Heart left ventricle (tissue), 13 donors: ENCODE measurements at regions not wholly inside any gene's neighbourhood (a gene's known extent, or its start where the extent isn't known, plus 50 kb on each side); places are given as distances from the start of the nearest gene placed in this dataset.

ENCODE experiments used
- POLR2A ChIP-seq, 2 donors: fragments of 450-650 bp; IDR thresholded peaks; one replicate each; pipeline ENCODE4 v1.6.1; 2017; ENCODE audit warnings: antibody characterized with exemption in 2 of 2, mild to moderate bottlenecking in 2 of 2, moderate library complexity in 2 of 2
- TF ChIP-seq, protein P1 (sequence below), 12 donors: fragments of 200-600 bp; sonication (generic) in 4 of 12; IDR thresholded peaks; one replicate each; pipeline versions ENCODE4 v1.5.0 to v1.8.0; 2018 to 2022; ENCODE audit warnings: antibody characterized with exemption in 12 of 12, mild to moderate bottlenecking in 5 of 12
- donor health status: ischemic (EF 13 %, LVEDD 7.1; RV severe dilation, severe dysfunction).
- donor health status: DM: no; HTN: yes; CAD: no.
- donor health status: DM: no; HTN: no; CAD: no.
- donor health status: ischemic (EF 25% LVEDD 6.9; RV normal size, moderate dysfunction).
- donor health status: ischemic (EF 25% LVEDD 5.7; RV mildly dilated, moderate dysfunction).
- donor health status: ischemic (EF 35%, LVEDD 5.7; RV mildly dilated, moderate dysfunction).
- donor health status: nonischemic (EF 11% LVEDD 7.7; RV severe dilation, severe dysfunction).
- donor health status: DM: yes; HTN: yes; CAD: no.
- donor health status: PGD.
- donor health status: ischemic (EF 29% LVEDD 5.4; RV normal size, mild dysfunction).
- donor health status: nonischemic (EF 23%, LVEDD 6.1; RV moderate dilation, normal function).

DNA sequence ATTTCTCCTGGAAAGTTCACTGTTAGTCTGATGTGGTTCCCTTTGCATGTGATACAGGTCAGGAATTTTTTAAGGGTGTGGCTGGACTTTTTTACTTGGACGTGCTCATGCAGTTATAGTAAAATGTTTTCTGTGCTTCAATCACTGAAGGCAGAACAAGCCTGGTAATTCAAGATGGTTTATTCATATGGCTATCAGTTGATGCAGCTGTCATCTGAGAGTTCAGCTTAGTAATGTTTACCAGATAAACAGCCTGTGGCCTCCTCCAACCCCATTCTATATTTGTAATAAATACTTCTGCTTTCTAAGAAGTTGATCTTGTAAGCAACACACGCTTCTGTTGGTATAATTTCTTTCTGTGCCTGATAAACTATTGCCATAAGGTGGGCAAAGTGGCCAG lies 2105.9 kb downstream of the ARAP2 start:
- TF ChIP-seq, protein P1, sequence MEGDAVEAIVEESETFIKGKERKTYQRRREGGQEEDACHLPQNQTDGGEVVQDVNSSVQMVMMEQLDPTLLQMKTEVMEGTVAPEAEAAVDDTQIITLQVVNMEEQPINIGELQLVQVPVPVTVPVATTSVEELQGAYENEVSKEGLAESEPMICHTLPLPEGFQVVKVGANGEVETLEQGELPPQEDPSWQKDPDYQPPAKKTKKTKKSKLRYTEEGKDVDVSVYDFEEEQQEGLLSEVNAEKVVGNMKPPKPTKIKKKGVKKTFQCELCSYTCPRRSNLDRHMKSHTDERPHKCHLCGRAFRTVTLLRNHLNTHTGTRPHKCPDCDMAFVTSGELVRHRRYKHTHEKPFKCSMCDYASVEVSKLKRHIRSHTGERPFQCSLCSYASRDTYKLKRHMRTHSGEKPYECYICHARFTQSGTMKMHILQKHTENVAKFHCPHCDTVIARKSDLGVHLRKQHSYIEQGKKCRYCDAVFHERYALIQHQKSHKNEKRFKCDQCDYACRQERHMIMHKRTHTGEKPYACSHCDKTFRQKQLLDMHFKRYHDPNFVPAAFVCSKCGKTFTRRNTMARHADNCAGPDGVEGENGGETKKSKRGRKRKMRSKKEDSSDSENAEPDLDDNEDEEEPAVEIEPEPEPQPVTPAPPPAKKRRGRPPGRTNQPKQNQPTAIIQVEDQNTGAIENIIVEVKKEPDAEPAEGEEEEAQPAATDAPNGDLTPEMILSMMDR (IDR thresholded peaks at IDR 0.05): no peak
- TF ChIP-seq POLR2A (IDR thresholded peaks at IDR 0.05): no peak
